HCT116 (cell line): ENCODE measurements at regions not wholly inside any gene's neighbourhood (a gene's known extent, or its start where the extent isn't known, plus 50 kb on each side); places are given as distances from the start of the nearest gene placed in this dataset.

Experiments
- ATAC-seq: fragments of 200-7000 bp; cut with Tn5 transposase; 2 replicates; pipeline ENCODE4 v1.9.1; 2020; ENCODE audit warnings: mild to moderate bottlenecking, moderate library complexity
- BruUV-seq: library from RNA; stranded (reverse); fragments of 400-500 nt; replicated peaks from 2 replicates; lab custom pipeline; 2021; lab: Mats Ljungman, UMichigan
- CTCF ChIA-PET: fragments of 300-600 bp; sonication (Branson Sonifier 250); formaldehyde crosslinking; loops from one replicate; lab custom pipeline; 2021; ENCODE audit warnings: antibody characterized with exemption; lab: Charles Lee
- POLR2A ChIA-PET: fragments of 300-600, 350-600 bp; sonication (Branson Sonifier 250); formaldehyde crosslinking; loops from one replicate; lab custom pipeline; 2021; ENCODE audit warnings: antibody characterized with exemption; lab: Charles Lee
- RAD21 ChIA-PET, 2 experiments: fragments of 300-600 bp; sonication (Branson Sonifier 250); formaldehyde crosslinking; loops; one replicate each; lab custom pipeline; 2023; ENCODE audit warnings: low total read pairs in 2 of 2; ENCODE audit not compliant: uncharacterized antibody in 2 of 2, unreplicated experiment in 2 of 2, low non-redundant PET in 1 of 2; lab: Charles Lee
- DNase-seq: peaks from one replicate; pipeline ENCODE4 v3.0.0-alpha.2; 2010; ENCODE audit warnings: low read depth, low spot score
- H2AFZ ChIP-seq: fragments of 200-600 bp; shearing (Covaris generic), sonication (generic); 2 replicates; pipeline ENCODE4 v1.6.1; 2017; ENCODE audit warnings: low read depth, mixed run types, mixed read lengths, antibody characterized with exemption, low read length; ENCODE audit not compliant: poor library complexity, severe bottlenecking
- H3K27ac ChIP-seq: 2 replicates; pipeline ENCODE4 v1.5.1; 2012; ENCODE audit warnings: low read depth, low read length
- H3K27me3 ChIP-seq: fragments of 200-600 bp; sonication (generic); 2 replicates; pipeline ENCODE4 v1.6.1; 2016; ENCODE audit warnings: mixed run types, low read length, mixed read lengths; ENCODE audit not compliant: insufficient read depth
- H3K36me3 ChIP-seq, 2 experiments: fragments of 200-500 bp in 1 of 2; fragments of 200-600 bp in 1 of 2; sonication (Bioruptor generic) in 1 of 2; sonication (generic) in 1 of 2; 2 replicates each; pipeline versions ENCODE4 v1.5.1 to v1.6.1; 2014 to 2016; ENCODE audit warnings: low read length in 2 of 2, inconsistent platforms in 1 of 2, mixed read lengths in 1 of 2, mixed run types in 1 of 2; ENCODE audit not compliant: insufficient read depth in 2 of 2, control insufficient read depth in 1 of 2
- H3K4me1 ChIP-seq, 2 experiments: fragments of 200-600 bp in 1 of 2; sonication (generic) in 1 of 2; 2 replicates each; pipeline versions ENCODE4 v1.5.1 to v1.6.1; 2012 to 2017; ENCODE audit warnings: low read length in 2 of 2, inconsistent platforms in 1 of 2, mild to moderate bottlenecking in 1 of 2, mixed read lengths in 1 of 2, mixed run types in 1 of 2, moderate library complexity in 1 of 2; ENCODE audit not compliant: insufficient read depth in 2 of 2, control insufficient read depth in 1 of 2
- H3K4me2 ChIP-seq: fragments of 200-600 bp; sonication (generic); 2 replicates; pipeline ENCODE4 v1.6.1; 2017; ENCODE audit warnings: mixed run types, low read length, mixed read lengths
- H3K4me3 ChIP-seq, 2 experiments: fragments of 200-600 bp in 1 of 2; sonication (generic) in 1 of 2; replicated peaks in 1 of 2; 2 replicates each; pipeline ENCODE4 v1.5.1; 2011 to 2016; ENCODE audit warnings: low read length in 2 of 2, control low read depth in 1 of 2, low read depth in 1 of 2, mild to moderate bottlenecking in 1 of 2, mixed read lengths in 1 of 2, mixed run types in 1 of 2
- H3K79me2 ChIP-seq: fragments of 200-600 bp; sonication (generic); 2 replicates; pipeline ENCODE4 v1.6.1; 2017; ENCODE audit warnings: mild to moderate bottlenecking, mixed run types, low read length, moderate library complexity, mixed read lengths; ENCODE audit not compliant: insufficient read depth
- H3K9ac ChIP-seq: fragments of 200-600 bp; sonication (generic); 2 replicates; pipeline ENCODE4 v1.6.1; 2016; ENCODE audit warnings: low read length, mixed read lengths
- H3K9me2 ChIP-seq: fragments of 200-600 bp; sonication (generic), shearing (Covaris generic); 2 replicates; pipeline ENCODE4 v1.6.1; 2017; ENCODE audit warnings: mixed run types, mild to moderate bottlenecking, moderate library complexity; ENCODE audit not compliant: insufficient read depth
- H3K9me3 ChIP-seq, 2 experiments: fragments of 200-500 bp in 1 of 2; fragments of 200-600 bp in 1 of 2; sonication (Bioruptor generic) in 1 of 2; sonication (generic) in 1 of 2; 2 replicates each; pipeline ENCODE4 v1.6.1; 2014 to 2017; ENCODE audit warnings: low read length in 2 of 2, mixed read lengths in 2 of 2, inconsistent platforms in 1 of 2, low read depth in 1 of 2, mild to moderate bottlenecking in 1 of 2, mixed run types in 1 of 2, moderate library complexity in 1 of 2; ENCODE audit not compliant: control insufficient read depth in 1 of 2, insufficient read depth in 1 of 2
- H4K20me1 ChIP-seq: fragments of 200-600 bp; sonication (generic), shearing (Covaris generic); 2 replicates; pipeline ENCODE4 v1.6.1; 2017; ENCODE audit warnings: mixed run types, mild to moderate bottlenecking, moderate library complexity; ENCODE audit not compliant: insufficient read depth
- CBX3 ChIP-seq: IDR thresholded peaks from 2 replicates; pipeline ENCODE4 v1.6.1; 2012; ENCODE audit warnings: low read depth
- CEBPB ChIP-seq: IDR thresholded peaks from 2 replicates; pipeline ENCODE4 v1.6.1; 2012; ENCODE audit warnings: low read depth
- EGR1 ChIP-seq: IDR thresholded peaks from 2 replicates; pipeline ENCODE4 v1.6.1; 2012; ENCODE audit warnings: low read depth
- ELF1 ChIP-seq: IDR thresholded peaks from 2 replicates; pipeline ENCODE4 v1.6.1; 2012; ENCODE audit warnings: low read depth, borderline replicate concordance
- EZH2 ChIP-seq: fragments of 200-600 bp; sonication (generic); IDR thresholded peaks from 2 replicates; pipeline ENCODE4 v1.6.1; 2017; ENCODE audit warnings: antibody characterized with exemption, mixed run types
- FOSL1 ChIP-seq: IDR thresholded peaks from 2 replicates; pipeline ENCODE4 v1.6.1; 2012; ENCODE audit warnings: low read depth
- SIN3A ChIP-seq: IDR thresholded peaks from 2 replicates; pipeline ENCODE4 v1.6.1; 2012; ENCODE audit warnings: low read depth
- SRF ChIP-seq: IDR thresholded peaks from 2 replicates; pipeline ENCODE4 v1.6.1; 2012; ENCODE audit warnings: low read depth
- YY1 ChIP-seq: IDR thresholded peaks from 2 replicates; pipeline ENCODE4 v1.6.1; 2011; ENCODE audit warnings: low read length, low read depth, moderate library complexity, mild to moderate bottlenecking; ENCODE audit not compliant: insufficient replicate concordance; ENCODE audit errors: extremely low read depth
- ZFX ChIP-seq: fragments of 450-650 bp; IDR thresholded peaks from 2 replicates; pipeline ENCODE4 v1.6.1; 2017
- ZNF274 ChIP-seq: fragments of 200-500 bp; sonication (Bioruptor generic); IDR thresholded peaks from 2 replicates; pipeline ENCODE4 v1.6.1; 2014; ENCODE audit warnings: mild to moderate bottlenecking, low read depth, low read length, inconsistent platforms
- intact Hi-C: fragments of 100-400 bp; cut with micrococcal nuclease; formaldehyde crosslinking; loops from 2 replicates; pipeline ENCODE4 v1.10.0; 2022
- TF ChIP-seq, protein P1 (sequence below): IDR thresholded peaks from 2 replicates; pipeline ENCODE4 v1.6.1; 2012
- TF ChIP-seq, protein P2 (sequence below): IDR thresholded peaks from 2 replicates; pipeline ENCODE4 v1.6.1; 2012; ENCODE audit warnings: low read depth

GRCh38 chr3:181772166-181772565, 60.4 kb downstream of the SOX2 start (continued):
- TF ChIP-seq, protein P1, sequence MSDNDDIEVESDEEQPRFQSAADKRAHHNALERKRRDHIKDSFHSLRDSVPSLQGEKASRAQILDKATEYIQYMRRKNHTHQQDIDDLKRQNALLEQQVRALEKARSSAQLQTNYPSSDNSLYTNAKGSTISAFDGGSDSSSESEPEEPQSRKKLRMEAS = no peak
- no peak for TF ChIP-seq FOSL1

GRCh38 chr3:181773921-181774320, 62.2 kb downstream of the SOX2 start:
- ChIA-PET RAD21 (no interaction called here), POLR2A (no interaction called here), CTCF (no interaction called here)
- Histone ChIP-seq H4K20me1 (no peaks in the 10 kb centered on the region), H3K79me2 (no peaks in the 10 kb centered on the region), H3K9ac (no peak overlapping the region), H3K4me3 (no peak overlapping the region), H3K9me3 (no peaks in the 10 kb centered on the region), H3K36me3 (no peaks in the 10 kb centered on the region), H2AFZ (no peak overlapping the region), H3K9me2 (no peaks in the 10 kb centered on the region), H3K27ac (no peak overlapping the region), H3K27me3 (no peaks in the 10 kb centered on the region), H3K4me2 (no peak overlapping the region), H3K4me1 (no peaks in the 10 kb centered on the region)
- TF ChIP-seq CEBPB = no peak
- no peak for TF ChIP-seq EZH2
- no peak for TF ChIP-seq ELF1
- TF ChIP-seq ZNF274 = no peak
- TF ChIP-seq SRF = no peak
- TF ChIP-seq, protein P2, sequence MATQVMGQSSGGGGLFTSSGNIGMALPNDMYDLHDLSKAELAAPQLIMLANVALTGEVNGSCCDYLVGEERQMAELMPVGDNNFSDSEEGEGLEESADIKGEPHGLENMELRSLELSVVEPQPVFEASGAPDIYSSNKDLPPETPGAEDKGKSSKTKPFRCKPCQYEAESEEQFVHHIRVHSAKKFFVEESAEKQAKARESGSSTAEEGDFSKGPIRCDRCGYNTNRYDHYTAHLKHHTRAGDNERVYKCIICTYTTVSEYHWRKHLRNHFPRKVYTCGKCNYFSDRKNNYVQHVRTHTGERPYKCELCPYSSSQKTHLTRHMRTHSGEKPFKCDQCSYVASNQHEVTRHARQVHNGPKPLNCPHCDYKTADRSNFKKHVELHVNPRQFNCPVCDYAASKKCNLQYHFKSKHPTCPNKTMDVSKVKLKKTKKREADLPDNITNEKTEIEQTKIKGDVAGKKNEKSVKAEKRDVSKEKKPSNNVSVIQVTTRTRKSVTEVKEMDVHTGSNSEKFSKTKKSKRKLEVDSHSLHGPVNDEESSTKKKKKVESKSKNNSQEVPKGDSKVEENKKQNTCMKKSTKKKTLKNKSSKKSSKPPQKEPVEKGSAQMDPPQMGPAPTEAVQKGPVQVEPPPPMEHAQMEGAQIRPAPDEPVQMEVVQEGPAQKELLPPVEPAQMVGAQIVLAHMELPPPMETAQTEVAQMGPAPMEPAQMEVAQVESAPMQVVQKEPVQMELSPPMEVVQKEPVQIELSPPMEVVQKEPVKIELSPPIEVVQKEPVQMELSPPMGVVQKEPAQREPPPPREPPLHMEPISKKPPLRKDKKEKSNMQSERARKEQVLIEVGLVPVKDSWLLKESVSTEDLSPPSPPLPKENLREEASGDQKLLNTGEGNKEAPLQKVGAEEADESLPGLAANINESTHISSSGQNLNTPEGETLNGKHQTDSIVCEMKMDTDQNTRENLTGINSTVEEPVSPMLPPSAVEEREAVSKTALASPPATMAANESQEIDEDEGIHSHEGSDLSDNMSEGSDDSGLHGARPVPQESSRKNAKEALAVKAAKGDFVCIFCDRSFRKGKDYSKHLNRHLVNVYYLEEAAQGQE = no peak
- no peak for TF ChIP-seq ZFX
- no peak for TF ChIP-seq CBX3
- TF ChIP-seq SIN3A = no peak
- TF ChIP-seq EGR1 = no peak
- no peak for TF ChIP-seq YY1
- intact Hi-C loops = no loop called here
- no peak for ATAC-seq
- no TSS peak for BruUV-seq
- DNase-seq = no peak
